ENCODE measurements at regions not wholly inside any gene's neighbourhood (a gene's known extent, or its start where the extent isn't known, plus 50 kb on each side); places are given as distances from the start of the nearest gene placed in this dataset.
"Not testable (repeated sequence)": the region's sequence is repeated elsewhere in the genome, so short reads cannot be mapped to it uniquely, and the experiment has no call there.

- H3K4me3 ChIP-seq (ENCODE audit: low read depth, low read length), result no peak overlapping the region
- TF ChIP-seq CTCF (IDR thresholded peaks at IDR 0.05; ENCODE audit: low read depth, low read length), result no peak
- in situ Hi-C loops (cut with HindIII; ENCODE audit: low sequenced_read_pairs), result no loop called here
- DNase-seq (ENCODE audit: low read depth, low spot score), result no peak
These were observed 580.2 kb downstream of the KCNJ18 start for GRCh38 chr17:22272363-22273146.

GRCh38 chr17:22273308-22273707, 581.0 kb downstream of the KCNJ18 start:
- in situ Hi-C loops (cut with HindIII; ENCODE audit: low sequenced_read_pairs), result no loop called here
- DNase-seq (ENCODE audit: low read depth, low spot score), result no peak
- no peak for TF ChIP-seq CTCF (IDR thresholded peaks at IDR 0.05; ENCODE audit: low read depth, low read length)
- H3K4me3 ChIP-seq (ENCODE audit: low read depth, low read length), result no peak overlapping the region

GRCh38 chr17:22277595-22277994, 585.3 kb downstream of the KCNJ18 start:
- DNase-seq (ENCODE audit: low read depth, low spot score), result no peak
- in situ Hi-C loops (cut with HindIII; ENCODE audit: low sequenced_read_pairs), result no loop called here
- TF ChIP-seq CTCF (IDR thresholded peaks at IDR 0.05; ENCODE audit: low read depth, low read length), result no peak

GRCh38 chr17:22278302-22279275, 586.3 kb downstream of the KCNJ18 start:
- H3K4me3 ChIP-seq (ENCODE audit: low read depth, low read length), result no peak overlapping the region
- no peak for TF ChIP-seq CTCF (IDR thresholded peaks at IDR 0.05; ENCODE audit: low read depth, low read length)
- in situ Hi-C loops (cut with HindIII; ENCODE audit: low sequenced_read_pairs), result no loop called here
- no peak for DNase-seq (ENCODE audit: low read depth, low spot score)

More at GRCh38 chr17:22277595-22277994, 585.3 kb downstream of the KCNJ18 start:
- no peak overlapping the region for H3K4me3 ChIP-seq (ENCODE audit: low read depth, low read length)

GRCh38 chr17:22286337-22287041, 594.2 kb downstream of the KCNJ18 start:
- in situ Hi-C loops (cut with HindIII; ENCODE audit: low sequenced_read_pairs), result no loop called here

GRCh38 chr17:22298484-22298951, 606.2 kb downstream of the KCNJ18 start:
- H3K4me3 ChIP-seq (ENCODE audit: low read depth, low read length); DNase-seq (ENCODE audit: low read depth, low spot score); in situ Hi-C loops (cut with HindIII; ENCODE audit: low sequenced_read_pairs): not testable (repeated sequence)

More at GRCh38 chr17:22286337-22287041, 594.2 kb downstream of the KCNJ18 start:
- H3K4me3 ChIP-seq (ENCODE audit: low read depth, low read length), result no peak overlapping the region
- TF ChIP-seq CTCF (IDR thresholded peaks at IDR 0.05; ENCODE audit: low read depth, low read length), result no peak
- DNase-seq (ENCODE audit: low read depth, low spot score), result no peak

Measured in astrocyte of the spinal cord (primary cell).